Adrenal gland (tissue), 9 donors: ENCODE measurements at regions not wholly inside any gene's neighbourhood (a gene's known extent, or its start where the extent isn't known, plus 50 kb on each side); places are given as distances from the start of the nearest gene placed in this dataset.

ENCODE experiments used
- DNase-seq, 7 donors: peaks; one replicate each; pipeline ENCODE4 v3.0.0-alpha.2; 2019 to 2020
- H3K27ac ChIP-seq, 5 donors: fragments of 200-600 bp; sonication (generic) in 4 of 5; 1 replicate in 3 of 5; 2 replicates in 2 of 5; pipeline versions ENCODE4 v1.5.1 to v1.8.0; 2016 to 2020; ENCODE audit warnings: mild to moderate bottlenecking in 1 of 5
- H3K27me3 ChIP-seq: fragments of 200-600 bp; 2 replicates; pipeline ENCODE4 v1.8.0; 2021
- H3K36me3 ChIP-seq, 2 donors: fragments of 200-600 bp; replicated peaks in 1 of 2; 1 replicate in 1 of 2; 2 replicates in 1 of 2; pipeline versions ENCODE4 v1.5.1 to v1.8.0; 2018 to 2022
- H3K4me1 ChIP-seq, 2 donors: fragments of 200-600 bp; replicated peaks in 1 of 2; 1 replicate in 1 of 2; 2 replicates in 1 of 2; pipeline versions ENCODE4 v1.5.1 to v1.8.0; 2018 to 2021
- H3K4me3 ChIP-seq, 4 donors: fragments of 200-600 bp; sonication (generic) in 3 of 4; one replicate each; pipeline ENCODE4 v1.5.1; 2016 to 2018
- H3K9me3 ChIP-seq, 3 donors: fragments of 200-600 bp; sonication (generic) in 1 of 3; replicated peaks in 1 of 3; 1 replicate in 2 of 3; 2 replicates in 1 of 3; pipeline versions ENCODE4 v1.5.1 to v1.8.0; 2016 to 2021
- CTCF ChIP-seq, 6 experiments: fragments of 450-650 bp in 4 of 6; fragments of 200-600 bp in 2 of 6; sonication (generic) in 1 of 6; IDR thresholded peaks; 1 replicate in 5 of 6; 2 replicates in 1 of 6; pipeline versions ENCODE4 v1.5.1 to v1.8.0; 2016 to 2021; ENCODE audit warnings: antibody characterized with exemption in 6 of 6, mild to moderate bottlenecking in 2 of 6, moderate library complexity in 1 of 6
- POLR2A ChIP-seq, 2 donors: fragments of 450-650 bp; IDR thresholded peaks; one replicate each; pipeline ENCODE4 v1.6.1; 2017; ENCODE audit warnings: antibody characterized with exemption in 2 of 2, mild to moderate bottlenecking in 2 of 2, moderate library complexity in 1 of 2
- WGBS, 4 donors: extraction: QIAGEN DNeasy Blood & Tissue Kit in 2 of 4; methylation state at CpG; one replicate each; pipeline versions ENCODE4 v1.1.5 to v1.1.7; 2013 to 2017; 5-methylcytosine and 5-hydroxymethylcytosine counted together
- intact Hi-C, 2 donors: fragments of 100-400 bp; cut with DNase I; formaldehyde crosslinking; loops; one replicate each; pipeline versions ENCODE4 v1.14.1 to v1.15.0; 2022 to 2023
- donor health status: healthy with polysubstance abuse.
- donor health status: Bipolar disorder and iron deficiency.
- donor health status: DM: yes; HTN: yes; CAD: no.
- donor health status: DM: no; HTN: no; CAD: no.
- donor health status: DM: no; HTN: no; CAD: no.

DNA sequence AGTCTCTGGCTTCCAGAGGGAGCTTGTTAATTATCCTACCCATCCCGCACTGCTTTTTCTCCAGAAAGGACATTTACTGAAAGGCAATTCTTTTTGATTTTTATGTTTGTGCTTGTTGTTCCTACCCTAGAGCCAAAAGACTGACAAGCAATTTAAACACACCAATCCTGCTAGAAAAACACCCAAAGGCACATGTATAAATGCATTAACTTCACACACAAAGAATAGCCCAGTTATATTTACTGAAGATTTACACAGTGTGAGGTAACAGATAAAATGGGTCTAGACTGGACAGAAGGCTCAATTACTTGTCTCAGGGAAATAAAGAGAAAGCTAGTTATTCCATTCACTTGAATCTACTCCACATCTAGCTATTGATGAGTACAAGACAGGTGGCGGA is 61.2 kb upstream of the NOCT start:
- intact Hi-C loops, result no loop called here
- H3K27me3 ChIP-seq, result no peaks in the 10 kb centered on the region
- no peaks in the 10 kb centered on the region for H3K9me3 ChIP-seq
- no peak for DNase-seq
- H3K4me1 ChIP-seq, result peaks cover 0 to 4% of the 10 kb centered on the region in 2 donors
- no peak overlapping the region for H3K4me3 ChIP-seq
- 83 to 90% (median 86%) methylated on average over 2 of the region's 2 CpGs for WGBS, 4 donors
- H3K36me3 ChIP-seq, result no peaks in the 10 kb centered on the region
- no peak for TF ChIP-seq CTCF (IDR thresholded peaks at IDR 0.05)
- no peak for TF ChIP-seq POLR2A (IDR thresholded peaks at IDR 0.05)
- peak overlapping the region in 2 of 5 donors; percentile 17 to 44 for H3K27ac ChIP-seq

- Histone ChIP-seq H3K4me1 (peaks cover 0 to 4% of the 10 kb centered on the region in 2 donors), H3K27ac (peak overlapping the region in 2 of 5 donors; percentile 17 to 44), H3K36me3 (no peaks in the 10 kb centered on the region), H3K27me3 (no peaks in the 10 kb centered on the region), H3K4me3 (no peak overlapping the region), H3K9me3 (no peaks in the 10 kb centered on the region)
- 9 to 46% (median 29%) methylated on average over 2 of the region's 2 CpGs for WGBS, 4 donors
- intact Hi-C loops, result no loop called here
- DNase-seq, result peak in 2 of 7 donors; percentile 13 to 18
- no peak for TF ChIP-seq POLR2A (IDR thresholded peaks at IDR 0.05)
- no peak for TF ChIP-seq CTCF (IDR thresholded peaks at IDR 0.05)
Measured at GRCh38 chr4:138953961-138954371, 61.6 kb upstream of the NOCT start.

DNA sequence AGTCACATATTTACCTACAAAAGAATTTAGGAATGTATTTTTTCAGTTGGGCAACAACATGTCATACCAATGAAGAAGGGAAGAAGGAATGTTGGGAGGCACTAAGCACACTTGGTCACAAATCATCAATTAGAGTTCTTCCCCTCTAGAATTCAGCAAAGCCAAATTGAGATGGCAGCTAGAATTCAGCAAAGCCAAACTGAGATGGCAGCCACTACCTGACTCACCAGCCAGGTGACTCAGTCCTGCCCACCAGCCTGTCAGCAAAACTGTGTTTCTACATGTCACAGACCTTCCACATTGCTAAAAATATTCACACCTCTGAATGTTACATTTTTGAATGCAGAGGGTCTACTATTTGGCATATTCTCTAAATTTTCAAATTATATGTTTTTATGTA is 63.2 kb upstream of the NOCT start:
- no peaks in the 10 kb centered on the region for H3K9me3 ChIP-seq
- H3K36me3 ChIP-seq, result no peaks in the 10 kb centered on the region
- no peaks in the 10 kb centered on the region for H3K27me3 ChIP-seq
- intact Hi-C loops, result no loop called here
- no peak for TF ChIP-seq CTCF (IDR thresholded peaks at IDR 0.05)
- TF ChIP-seq POLR2A (IDR thresholded peaks at IDR 0.05), result no peak
- no peak overlapping the region for H3K27ac ChIP-seq
- peaks cover 0 to 4% of the 10 kb centered on the region in 2 donors for H3K4me1 ChIP-seq
- no peak for DNase-seq
- no peak overlapping the region for H3K4me3 ChIP-seq

GRCh38 chr4:138951764-138952163 is 63.8 kb upstream of the NOCT start:
- H3K36me3 ChIP-seq, result no peaks in the 10 kb centered on the region
- H3K9me3 ChIP-seq, result no peaks in the 10 kb centered on the region
- WGBS, 4 donors, result 59 to 80% (median 62%) methylated on average over 1 of the region's 1 CpG
- no peak for TF ChIP-seq POLR2A (IDR thresholded peaks at IDR 0.05)
- TF ChIP-seq CTCF (IDR thresholded peaks at IDR 0.05), result no peak
- peaks cover 0 to 4% of the 10 kb centered on the region in 2 donors for H3K4me1 ChIP-seq
- intact Hi-C loops, result no loop called here
- H3K27me3 ChIP-seq, result no peaks in the 10 kb centered on the region
- no peak for DNase-seq
- no peak overlapping the region for H3K4me3 ChIP-seq
- H3K27ac ChIP-seq, result no peak overlapping the region
